GM12873 (cell line): ENCODE measurements at regions not wholly inside any gene's neighbourhood (a gene's known extent, or its start where the extent isn't known, plus 50 kb on each side); places are given as distances from the start of the nearest gene placed in this dataset.

ENCODE experiments used
- TF ChIP-seq, protein P1 (sequence below): IDR thresholded peaks from 2 replicates; pipeline ENCODE4 v1.5.1; 2012; ENCODE audit warnings: low read depth, mild to moderate bottlenecking, moderate library complexity, low read length, control low read depth; ENCODE audit not compliant: insufficient read depth; ENCODE audit errors: missing control alignments

DNA sequence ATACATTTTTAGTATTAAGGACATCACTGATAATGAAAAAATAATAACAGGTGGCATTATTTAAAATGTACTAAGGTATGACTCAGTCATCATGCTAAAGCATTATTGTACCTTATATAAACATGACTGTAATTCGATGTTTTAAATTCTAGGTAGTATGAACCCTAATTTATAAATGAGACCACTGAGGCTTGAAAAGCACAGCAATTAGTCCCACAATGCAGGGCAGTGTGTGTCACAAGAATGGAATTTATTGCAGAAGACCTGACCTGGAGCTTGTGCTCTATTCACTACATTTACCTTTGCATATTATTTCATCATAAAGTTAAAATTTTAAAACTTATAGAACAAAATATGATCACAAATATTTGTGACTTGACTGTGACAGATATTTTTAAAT is 358.5 kb upstream of the DSEL start:
- TF ChIP-seq, protein P1, sequence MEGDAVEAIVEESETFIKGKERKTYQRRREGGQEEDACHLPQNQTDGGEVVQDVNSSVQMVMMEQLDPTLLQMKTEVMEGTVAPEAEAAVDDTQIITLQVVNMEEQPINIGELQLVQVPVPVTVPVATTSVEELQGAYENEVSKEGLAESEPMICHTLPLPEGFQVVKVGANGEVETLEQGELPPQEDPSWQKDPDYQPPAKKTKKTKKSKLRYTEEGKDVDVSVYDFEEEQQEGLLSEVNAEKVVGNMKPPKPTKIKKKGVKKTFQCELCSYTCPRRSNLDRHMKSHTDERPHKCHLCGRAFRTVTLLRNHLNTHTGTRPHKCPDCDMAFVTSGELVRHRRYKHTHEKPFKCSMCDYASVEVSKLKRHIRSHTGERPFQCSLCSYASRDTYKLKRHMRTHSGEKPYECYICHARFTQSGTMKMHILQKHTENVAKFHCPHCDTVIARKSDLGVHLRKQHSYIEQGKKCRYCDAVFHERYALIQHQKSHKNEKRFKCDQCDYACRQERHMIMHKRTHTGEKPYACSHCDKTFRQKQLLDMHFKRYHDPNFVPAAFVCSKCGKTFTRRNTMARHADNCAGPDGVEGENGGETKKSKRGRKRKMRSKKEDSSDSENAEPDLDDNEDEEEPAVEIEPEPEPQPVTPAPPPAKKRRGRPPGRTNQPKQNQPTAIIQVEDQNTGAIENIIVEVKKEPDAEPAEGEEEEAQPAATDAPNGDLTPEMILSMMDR: no peak

DNA sequence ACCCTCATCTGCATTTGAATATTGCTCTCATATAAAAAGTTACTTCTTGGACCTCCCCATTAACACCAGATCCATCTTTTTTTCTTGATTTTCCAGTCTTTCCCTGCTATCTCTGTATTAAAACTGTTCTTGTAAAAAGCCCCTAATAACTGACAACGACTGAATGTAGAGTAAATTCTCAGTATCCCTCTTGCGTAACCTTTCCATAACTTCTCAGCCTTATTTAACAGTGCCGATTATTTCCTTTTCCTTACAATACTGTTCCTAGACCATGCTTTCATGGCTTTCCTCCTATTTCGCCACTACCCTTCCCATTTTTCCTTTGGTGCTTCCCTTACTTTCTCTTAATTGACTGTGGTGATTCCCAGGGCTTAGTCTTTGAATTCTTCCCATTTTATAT is 348.9 kb upstream of the DSEL start:
- TF ChIP-seq, protein P1: no peak

DNA sequence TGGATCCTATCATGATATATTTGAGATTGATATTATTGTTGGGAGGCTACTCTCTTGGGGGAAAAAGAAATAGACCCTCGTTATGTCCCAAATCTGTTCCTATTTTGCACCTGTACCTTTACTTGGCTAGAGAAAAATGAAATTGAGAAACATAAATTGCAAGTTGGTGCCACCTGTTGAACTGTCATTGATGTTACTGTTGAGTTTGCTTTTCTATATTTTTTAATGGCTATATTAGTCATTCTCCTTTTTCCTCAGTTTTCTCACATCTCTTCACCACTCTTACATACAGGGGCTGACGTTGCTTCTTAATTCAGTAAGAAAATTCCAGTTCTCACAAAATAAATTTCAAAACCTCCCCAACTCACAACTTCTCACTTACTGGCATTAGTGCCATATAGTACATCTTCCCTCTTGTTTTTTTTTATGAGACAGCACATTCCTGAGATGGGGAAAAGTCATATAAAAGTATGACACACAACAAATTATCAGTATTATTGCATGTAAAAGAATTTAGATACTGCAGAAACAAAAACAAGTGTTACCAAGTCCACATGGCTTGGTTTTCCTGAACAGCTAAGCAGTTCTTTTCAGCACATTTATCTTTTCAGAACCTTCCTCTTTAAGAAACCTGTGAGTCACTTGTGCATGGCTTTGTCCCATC is 348.3 kb upstream of the DSEL start:
- TF ChIP-seq, protein P1: no peak

DNA sequence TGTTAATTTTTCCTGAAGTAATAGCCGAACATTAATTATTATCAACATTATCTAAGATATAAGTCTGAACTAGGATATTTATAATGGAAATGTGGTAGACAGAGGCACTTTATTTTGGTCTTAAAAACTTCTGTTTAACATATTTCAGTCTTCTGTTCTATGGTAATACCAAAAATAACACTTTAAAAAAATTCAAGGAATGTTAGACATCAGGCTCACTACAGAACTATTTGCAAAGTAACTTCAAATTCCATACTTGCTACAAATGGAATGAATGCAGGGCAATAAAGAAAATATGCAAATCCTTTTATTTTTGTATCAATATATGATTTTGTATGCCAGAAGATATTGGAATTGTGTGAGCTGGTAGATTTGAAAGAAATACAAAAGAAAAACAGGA is 345.5 kb upstream of the DSEL start:
- TF ChIP-seq, protein P1: no peak

DNA sequence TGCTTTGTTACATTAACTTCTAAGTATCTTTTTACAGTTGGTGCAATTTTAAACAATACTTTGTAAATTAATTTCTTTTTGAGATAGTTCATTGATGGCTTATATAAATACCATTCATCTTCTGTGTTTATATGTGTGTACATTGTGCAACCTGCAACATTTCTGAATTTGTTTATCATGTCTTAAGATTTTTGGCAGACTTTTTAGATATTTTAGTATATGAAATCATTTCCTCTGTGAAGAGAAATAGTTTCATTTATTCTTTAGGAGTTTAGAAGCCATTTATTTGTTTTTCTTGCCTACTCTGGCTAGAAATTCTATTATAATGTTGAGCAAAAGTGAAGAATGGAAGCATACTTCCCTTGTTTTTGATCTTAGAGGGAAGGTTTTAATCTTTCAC is 337.8 kb upstream of the DSEL start:
- TF ChIP-seq, protein P1: no peak

DNA sequence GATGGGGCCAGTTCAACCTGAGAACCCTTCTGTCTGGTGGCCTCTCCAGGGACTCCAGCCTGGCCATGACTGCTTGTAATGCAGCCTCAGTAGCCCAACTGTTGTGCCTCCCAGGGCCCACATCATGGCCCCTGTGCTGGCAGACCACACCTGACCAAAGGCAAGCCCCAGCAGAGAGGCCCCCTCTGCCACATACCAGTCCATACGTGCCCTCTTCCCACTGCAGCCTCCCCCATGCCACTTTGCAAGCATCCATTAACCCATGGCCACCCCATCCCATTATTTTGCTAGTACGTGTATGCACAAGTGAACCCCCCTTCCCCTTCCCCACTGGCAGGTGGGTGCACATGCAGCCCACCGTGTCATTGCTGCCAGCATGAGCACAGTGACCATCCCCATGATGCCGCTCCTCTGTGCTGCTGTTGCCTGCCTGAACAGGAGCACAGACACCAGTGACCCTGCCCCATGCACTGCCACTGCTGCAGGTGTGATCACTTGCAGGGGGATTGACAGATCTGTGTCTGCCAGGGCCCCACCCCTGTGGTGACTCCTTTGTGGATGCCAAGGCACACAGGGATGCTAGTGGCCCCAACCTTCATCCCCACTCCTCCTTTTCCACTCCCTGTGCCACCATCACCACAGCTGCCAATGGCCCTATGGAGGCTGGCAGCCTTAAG is 330.0 kb upstream of the DSEL start:
- TF ChIP-seq, protein P1: no peak

DNA sequence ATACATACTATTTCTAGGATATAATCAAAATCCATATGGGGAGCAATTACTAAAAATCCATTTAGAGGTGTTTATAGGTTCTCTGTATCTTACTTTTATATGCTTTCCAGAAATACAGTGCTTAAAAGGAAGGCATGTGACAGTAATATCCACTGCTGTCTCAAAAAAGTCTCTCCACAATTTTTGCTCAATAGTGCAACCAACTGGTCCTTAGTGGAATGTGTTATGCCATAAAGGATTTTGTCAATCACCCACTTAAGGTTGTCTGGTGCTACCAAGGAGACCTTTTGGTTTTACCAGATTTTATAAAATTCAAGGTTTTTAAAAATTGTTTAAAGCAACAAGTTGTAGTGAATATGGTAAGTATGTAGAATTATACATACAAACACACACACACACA is 328.5 kb upstream of the DSEL start:
- TF ChIP-seq, protein P1: no peak
